ENCODE measurements at regions not wholly inside any gene's neighbourhood (a gene's known extent, or its start where the extent isn't known, plus 50 kb on each side); places are given as distances from the start of the nearest gene placed in this dataset.

GRCh38 chr15:89395996-89396395 is 61.4 kb upstream of the POLG start:
- Mint-ChIP-seq H3K4me3 (no peak overlapping the region), H3K4me1 (peaks cover 0 to 12% (median 4%) of the 10 kb centered on the region in 3 donors), H3K9me3 (no peaks in the 10 kb centered on the region), H3K27me3 (peaks cover 61 to 84% (median 82%) of the 10 kb centered on the region in 3 donors), H3K27ac (no peak overlapping the region), H3K36me3 (no peaks in the 10 kb centered on the region)
- no peak for ATAC-seq (ENCODE audit: low read depth in 2 of 2)
- no peak for DNase-seq

GRCh38 chr15:89395461-89395871 is 60.8 kb upstream of the POLG start:
- Mint-ChIP-seq H3K36me3 (no peaks in the 10 kb centered on the region), H3K4me1 (peaks cover 0 to 7% (median 2%) of the 10 kb centered on the region in 3 donors), H3K27ac (no peak overlapping the region), H3K4me3 (peak overlapping the region in 1 of 8 donors; percentile 5), H3K27me3 (peaks cover 57 to 84% (median 82%) of the 10 kb centered on the region in 3 donors), H3K9me3 (no peaks in the 10 kb centered on the region)
- no peak for DNase-seq
- ATAC-seq (ENCODE audit: low read depth in 2 of 2), result no peak

- Mint-ChIP-seq H3K4me3 (peak overlapping the region in 1 of 8 donors; percentile 5), H3K9me3 (no peaks in the 10 kb centered on the region), H3K27ac (no peak overlapping the region), H3K27me3 (peaks cover 57 to 85% (median 84%) of the 10 kb centered on the region in 3 donors), H3K4me1 (peaks cover 0 to 6% (median 0%) of the 10 kb centered on the region in 3 donors), H3K36me3 (no peaks in the 10 kb centered on the region)
- DNase-seq (no peak), ATAC-seq (ENCODE audit: low read depth in 2 of 2) (no peak)
These were observed 60.4 kb upstream of the POLG start for GRCh38 chr15:89395031-89395430.

- Mint-ChIP-seq H3K27ac (peak overlapping the region in 1 of 6 donors; percentile 41), H3K4me3 (no peak overlapping the region), H3K36me3 (no peaks in the 10 kb centered on the region), H3K4me1 (no peaks in the 10 kb centered on the region), H3K27me3 (peaks cover 49 to 91% (median 87%) of the 10 kb centered on the region in 3 donors), H3K9me3 (no peaks in the 10 kb centered on the region)
- no peak for ATAC-seq (ENCODE audit: low read depth in 2 of 2)
- no peak for DNase-seq
These were observed 58.4 kb upstream of the POLG start for GRCh38 chr15:89393056-89393455.

GRCh38 chr15:89391685-89392257 is 57.1 kb upstream of the POLG start:
- Mint-ChIP-seq H3K4me3 (peak overlapping the region in 1 of 8 donors; percentile 82), H3K9me3 (no peaks in the 10 kb centered on the region), H3K27me3 (peaks cover 46 to 79% (median 78%) of the 10 kb centered on the region in 3 donors), H3K4me1 (no peaks in the 10 kb centered on the region), H3K36me3 (no peaks in the 10 kb centered on the region), H3K27ac (no peak overlapping the region)
- ATAC-seq (ENCODE audit: low read depth in 2 of 2), result no peak
- no peak for DNase-seq

- Mint-ChIP-seq H3K27ac (no peak overlapping the region), H3K4me3 (no peak overlapping the region)
These were observed 55.4 kb upstream of the POLG start for GRCh38 chr15:89389841-89390603.

GRCh38 chr15:89387140-89387903 is 52.7 kb upstream of the POLG start:
- H3K9me3 Mint-ChIP-seq, result no peaks in the 10 kb centered on the region
- no peak for ATAC-seq (ENCODE audit: low read depth in 2 of 2)

More at GRCh38 chr15:89389841-89390603, 55.4 kb upstream of the POLG start:
- no peak for DNase-seq
- no peaks in the 10 kb centered on the region for H3K36me3 Mint-ChIP-seq
- H3K4me1 Mint-ChIP-seq, result no peaks in the 10 kb centered on the region
- H3K9me3 Mint-ChIP-seq, result no peaks in the 10 kb centered on the region
- ATAC-seq (ENCODE audit: low read depth in 2 of 2), result no peak
- peaks cover 46 to 67% (median 61%) of the 10 kb centered on the region in 3 donors for H3K27me3 Mint-ChIP-seq

GRCh38 chr15:89385596-89386331 is 51.1 kb upstream of the POLG start:
- ATAC-seq (ENCODE audit: low read depth in 2 of 2) (no peak), DNase-seq (no peak)
- no peaks in the 10 kb centered on the region for H3K4me1 Mint-ChIP-seq
- no peaks in the 10 kb centered on the region for H3K36me3 Mint-ChIP-seq
- H3K27me3 Mint-ChIP-seq, result peaks cover 52 to 71% (median 61%) of the 10 kb centered on the region in 3 donors
- no peak overlapping the region for H3K27ac Mint-ChIP-seq
- H3K4me3 Mint-ChIP-seq, result no peak overlapping the region
- no peaks in the 10 kb centered on the region for H3K9me3 Mint-ChIP-seq

More at GRCh38 chr15:89387140-89387903, 52.7 kb upstream of the POLG start:
- H3K27me3 Mint-ChIP-seq, result peaks cover 44 to 74% (median 61%) of the 10 kb centered on the region in 3 donors
- no peaks in the 10 kb centered on the region for H3K36me3 Mint-ChIP-seq
- DNase-seq, result no peak
- no peak overlapping the region for H3K4me3 Mint-ChIP-seq
- no peaks in the 10 kb centered on the region for H3K4me1 Mint-ChIP-seq
- no peak overlapping the region for H3K27ac Mint-ChIP-seq

Data from naive B cell (primary cell).